IMR-90 (cell line): ENCODE measurements at regions not wholly inside any gene's neighbourhood (a gene's known extent, or its start where the extent isn't known, plus 50 kb on each side); places are given as distances from the start of the nearest gene placed in this dataset.

Experiments used
- ATAC-seq: fragments of 200-7000 bp; cut with Tn5 transposase; 2 replicates; pipeline ENCODE4 v1.9.1; 2020; ENCODE audit warnings: low read depth, mild to moderate bottlenecking, moderate library complexity
- BruUV-seq: library from RNA; stranded (reverse); fragments of 400-500 nt; replicated peaks from 2 replicates; lab custom pipeline; 2021; lab: Mats Ljungman, UMichigan
- CTCF ChIA-PET: fragments of 300-600 bp; formaldehyde crosslinking; extraction: SDS; loops from one replicate; lab custom pipeline; 2021; ENCODE audit warnings: antibody characterized with exemption; lab: Yijun Ruan, JAX
- POLR2A ChIA-PET: fragments of 300-600 bp; sonication (Branson Sonifier 250); formaldehyde crosslinking; loops from one replicate; lab custom pipeline; 2022; ENCODE audit warnings: antibody characterized with exemption; ENCODE audit not compliant: unreplicated experiment; lab: Charles Lee
- DNase-seq: peaks from one replicate; pipeline ENCODE4 v3.0.0; 2013
- H2AFZ ChIP-seq: replicated peaks from 2 replicates; pipeline ENCODE3; 2013; ENCODE audit warnings: low read length, mild to moderate bottlenecking; ENCODE audit not compliant: poor library complexity
- H2AK5ac ChIP-seq: 2 replicates; pipeline ENCODE4 v1.6.1; 2013; ENCODE audit warnings: low read depth, low read length, inconsistent platforms
- H2AK9ac ChIP-seq: replicated peaks from 2 replicates; pipeline ENCODE3; 2013; ENCODE audit warnings: mild to moderate bottlenecking, low read depth, low read length, moderate library complexity; ENCODE audit not compliant: poor library complexity
- H2BK120ac ChIP-seq: 2 replicates; pipeline ENCODE4 v1.6.1; 2013; ENCODE audit warnings: low read depth, low read length, inconsistent platforms
- H2BK15ac ChIP-seq: 3 replicates; pipeline ENCODE4 v1.6.1; 2013; ENCODE audit warnings: low read depth, low read length, inconsistent platforms
- H2BK20ac ChIP-seq: 2 replicates; pipeline ENCODE4 v1.6.1; 2013; ENCODE audit warnings: low read depth, mild to moderate bottlenecking, inconsistent platforms, low read length, moderate library complexity
- H2BK5ac ChIP-seq: 2 replicates; pipeline ENCODE4 v1.6.1; 2013; ENCODE audit warnings: mild to moderate bottlenecking, low read depth, low read length, inconsistent platforms; ENCODE audit not compliant: poor library complexity, severe bottlenecking
- H3K14ac ChIP-seq: replicated peaks from 2 replicates; pipeline ENCODE4 v1.6.1; 2013; ENCODE audit warnings: low read depth, low read length, inconsistent platforms
- H3K18ac ChIP-seq: 2 replicates; pipeline ENCODE4 v1.6.1; 2013; ENCODE audit warnings: low read depth, low read length, control low read depth
- H3K23ac ChIP-seq: 2 replicates; pipeline ENCODE4 v1.6.1; 2013; ENCODE audit warnings: low read depth, low read length, inconsistent platforms
- H3K27ac ChIP-seq: 2 replicates; pipeline ENCODE4 v1.5.1; 2013; ENCODE audit warnings: mild to moderate bottlenecking, control low read depth, low read length; ENCODE audit not compliant: insufficient read depth
- H3K27me3 ChIP-seq: 2 replicates; pipeline ENCODE4 v1.6.1; 2013; ENCODE audit warnings: low read length; ENCODE audit not compliant: control insufficient read depth, insufficient read depth
- H3K36me3 ChIP-seq: 2 replicates; pipeline ENCODE4 v1.6.1; 2013; ENCODE audit warnings: low read length, mixed read lengths; ENCODE audit not compliant: control insufficient read depth, insufficient read depth
- H3K4ac ChIP-seq: 2 replicates; pipeline ENCODE4 v1.6.1; 2013; ENCODE audit warnings: low read depth, low read length, inconsistent platforms
- H3K4me1 ChIP-seq: 2 replicates; pipeline ENCODE4 v1.6.1; 2013; ENCODE audit warnings: low read length, mixed read lengths; ENCODE audit not compliant: control insufficient read depth, insufficient read depth
- H3K4me2 ChIP-seq: 2 replicates; pipeline ENCODE4 v1.6.1; 2013; ENCODE audit warnings: low read depth, mild to moderate bottlenecking, control low read depth, low read length, moderate library complexity
- H3K4me3 ChIP-seq: 2 replicates; pipeline ENCODE4 v1.5.1; 2013; ENCODE audit warnings: low read depth, mild to moderate bottlenecking, control low read depth, low read length, moderate library complexity; ENCODE audit not compliant: insufficient read depth
- H3K56ac ChIP-seq: 2 replicates; pipeline ENCODE4 v1.6.1; 2013; ENCODE audit warnings: low read length, inconsistent platforms; ENCODE audit not compliant: insufficient read depth; ENCODE audit errors: extremely low read depth
- H3K79me1 ChIP-seq, 2 experiments: 2 replicates each; pipeline ENCODE4 v1.6.1; 2013; ENCODE audit warnings: low read length in 2 of 2, inconsistent platforms in 1 of 2, low read depth in 1 of 2
- H3K9ac ChIP-seq: 2 replicates; pipeline ENCODE4 v1.6.1; 2013; ENCODE audit warnings: low read depth, low read length, control low read depth
- H3K9me1 ChIP-seq: 2 replicates; pipeline ENCODE4 v1.6.1; 2013; ENCODE audit warnings: low read length, inconsistent platforms; ENCODE audit not compliant: insufficient read depth
- H3K9me3 ChIP-seq: 2 replicates; pipeline ENCODE4 v1.6.1; 2013; ENCODE audit warnings: low read length; ENCODE audit not compliant: control insufficient read depth, insufficient read depth
- H4K20me1 ChIP-seq: 2 replicates; pipeline ENCODE4 v1.6.1; 2013; ENCODE audit warnings: low read length, inconsistent platforms; ENCODE audit not compliant: insufficient read depth
- H4K5ac ChIP-seq: 2 replicates; pipeline ENCODE4 v1.6.1; 2013; ENCODE audit warnings: mild to moderate bottlenecking, low read depth, low read length, control low read depth
- H4K8ac ChIP-seq, 2 experiments: 2 replicates each; pipeline ENCODE4 v1.6.1; 2013; ENCODE audit warnings: low read depth in 2 of 2, low read length in 2 of 2, control low read depth in 1 of 2, inconsistent platforms in 1 of 2
- H4K91ac ChIP-seq: 2 replicates; pipeline ENCODE4 v1.6.1; 2013; ENCODE audit warnings: low read depth, low read length, inconsistent platforms; ENCODE audit not compliant: insufficient read depth
- CTCF ChIP-seq: conservative IDR thresholded peaks from 2 replicates; pipeline ENCODE4 v1.5.1; 2012; ENCODE audit warnings: mild to moderate bottlenecking, low read depth, low read length, improper control_type of control experiment
- MAZ ChIP-seq: IDR thresholded peaks from 2 replicates; pipeline ENCODE4 v1.6.1; 2012; ENCODE audit warnings: low read depth, mild to moderate bottlenecking, low read length, improper control_type of control experiment, moderate library complexity, borderline replicate concordance
- POLR2A ChIP-seq: IDR thresholded peaks from 2 replicates; pipeline ENCODE4 v1.6.1; 2012; ENCODE audit warnings: mild to moderate bottlenecking, low read depth, low read length
- RAD21 ChIP-seq: IDR thresholded peaks from 2 replicates; pipeline ENCODE4 v1.6.1; 2012; ENCODE audit warnings: low read length, improper control_type of control experiment
- RCOR1 ChIP-seq: IDR thresholded peaks from 2 replicates; pipeline ENCODE4 v1.6.1; 2012; ENCODE audit warnings: mild to moderate bottlenecking, low read length, improper control_type of control experiment; ENCODE audit not compliant: insufficient replicate concordance
- RFX5 ChIP-seq: IDR thresholded peaks from 2 replicates; pipeline ENCODE4 v1.8.0; 2012; ENCODE audit warnings: low read depth, mild to moderate bottlenecking, low read length, moderate library complexity
- WGBS, 2 experiments: methylation state at CpG; one replicate each; pipeline versions ENCODE4 v1.1.5 to v1.1.7; 2013; ENCODE audit warnings: missing lambda C conversion rate in 2 of 2; ENCODE audit not compliant: insufficient read length in 1 of 2; ENCODE audit errors: extremely low coverage in 2 of 2; 5-methylcytosine and 5-hydroxymethylcytosine counted together
- dilution Hi-C: fragments of 300-500 bp; cut with HindIII; formaldehyde crosslinking; loops from one replicate; pipeline ENCODE4 v1.14.3; 2018; ENCODE audit warnings: low sequenced_read_pairs; ENCODE audit not compliant: unreplicated experiment
- in situ Hi-C: fragments of 300-500 bp; cut with MboI; formaldehyde crosslinking; loops from 3 replicates; pipeline ENCODE4 v1.14.3; 2019; ENCODE audit warnings: low sequenced_read_pairs, inconsistent platforms, mixed read lengths
- intact Hi-C: fragments of 100-400 bp; cut with micrococcal nuclease; formaldehyde crosslinking; loops from 2 replicates; pipeline ENCODE4 v1.10.0; 2022

- Histone ChIP-seq H2BK120ac (no peak overlapping the region), H3K9me1 (no peaks in the 10 kb centered on the region), H3K9ac (no peak overlapping the region), H3K4me3 (no peak overlapping the region), H2AK9ac (no peak overlapping the region), H4K91ac (no peak overlapping the region), H2BK5ac (no peak overlapping the region), H4K5ac (no peak overlapping the region), H3K4ac (no peak overlapping the region), H4K8ac (no peak overlapping the region), H3K27me3 (no peaks in the 10 kb centered on the region), H3K56ac (no peak overlapping the region), H3K23ac (no peak overlapping the region), H3K36me3 (no peaks in the 10 kb centered on the region), H3K79me1 (no peaks in the 10 kb centered on the region), H3K4me1 (no peaks in the 10 kb centered on the region), H3K18ac (no peak overlapping the region), H3K27ac (no peak overlapping the region), H2BK15ac (no peak overlapping the region), H3K14ac (no peak overlapping the region), H2AK5ac (no peak overlapping the region), H2AFZ (no peak overlapping the region), H3K9me3 (no peaks in the 10 kb centered on the region), H3K4me2 (no peak overlapping the region), H4K20me1 (no peaks in the 10 kb centered on the region), H2BK20ac (no peak overlapping the region)
- dilution Hi-C loops (no loop called here), in situ Hi-C loops (no loop called here), intact Hi-C loops (no loop called here)
- BruUV-seq, result no TSS peak
- DNase-seq, result no peak
- POLR2A ChIA-PET, result no interaction called here
- 53% methylated on average over 2 of the region's 5 CpGs; no CpG with 5 or more reads in 1 of the 2 experiments for WGBS, 2 experiments
- TF ChIP-seq RCOR1 (no peak), CTCF (no peak), POLR2A (no peak), MAZ (no peak), RFX5 (no peak), RAD21 (no peak)
- CTCF ChIA-PET, result interaction anchor here (0.9 kb wide), 1 partner anchor 14 kb away, joined by 3 read pairs; no protein-coding TSS in a partner anchor
- no peak for ATAC-seq
These were observed 159.1 kb downstream of the CCDC71L start for GRCh38 chr7:106501605-106502580.
